GM12892 (cell line): ENCODE measurements at regions not wholly inside any gene's neighbourhood (a gene's known extent, or its start where the extent isn't known, plus 50 kb on each side); places are given as distances from the start of the nearest gene placed in this dataset.

Source experiments
- POLR2A ChIP-seq: IDR thresholded peaks from 2 replicates; pipeline ENCODE4 v1.6.1; 2011; ENCODE audit warnings: low read depth, low read length, control low read depth
- POLR2AphosphoS5 ChIP-seq: IDR thresholded peaks from 2 replicates; pipeline ENCODE4 v1.6.1; 2011; ENCODE audit warnings: low read depth, low read length, control low read depth

GRCh38 chr5:28104080-28104479, 1065.7 kb upstream of the CDH9 start:
- no peak for TF ChIP-seq POLR2A
- no peak for TF ChIP-seq POLR2AphosphoS5
